K562 (cell line): ENCODE measurements at regions not wholly inside any gene's neighbourhood (a gene's known extent, or its start where the extent isn't known, plus 50 kb on each side); places are given as distances from the start of the nearest gene placed in this dataset.

Experiments
- ATAC-seq: fragments of 200-7000 bp; cut with Tn5 transposase; 3 replicates; pipeline ENCODE4 v1.9.1; 2020; ENCODE audit warnings: moderate library complexity
- BruUV-seq: library from RNA; stranded (reverse); fragments of 400-500 nt; replicated peaks from 2 replicates; lab custom pipeline; 2021; lab: Mats Ljungman, UMichigan
- CTCF ChIA-PET: fragments of 300-600 bp; formaldehyde crosslinking; extraction: SDS; loops from one replicate; lab custom pipeline; 2021; ENCODE audit warnings: low intra/inter-chr PET ratio; lab: Yijun Ruan, JAX
- POLR2A ChIA-PET: fragments of 300-600, 350-650 bp; sonication (Branson Sonifier 250); formaldehyde crosslinking; extraction: SDS; loops from one replicate; lab custom pipeline; 2021; ENCODE audit warnings: antibody characterized with exemption, inconsistent platforms; lab: Yijun Ruan, JAX
- DNase-seq, 4 experiments: peaks; one replicate each; pipeline versions ENCODE4 v3.0.0 to v3.0.0-alpha.2; 2011 to 2018; ENCODE audit warnings: low spot score in 3 of 4, mixed read lengths in 3 of 4; ENCODE audit errors: extremely low read depth in 1 of 4
- FAIRE-seq: peaks from 2 replicates; lab custom pipeline; 2011; peaks lifted over from hg19 to GRCh38; lab: Jason Lieb, UNC
- H2AFZ ChIP-seq: 2 replicates; pipeline ENCODE4 v1.6.0; 2011; ENCODE audit warnings: low read depth, low read length, control low read depth, inconsistent platforms
- H3K27ac ChIP-seq: fragments of 200-600 bp; 3 replicates; pipeline ENCODE4 v1.8.0; 2011; ENCODE audit warnings: low read depth, mild to moderate bottlenecking, control low read depth, inconsistent platforms, low read length, moderate library complexity, mixed read lengths; ENCODE audit errors: extremely low read depth
- H3K27me3 ChIP-seq, 2 experiments: fragments of 300-600 bp in 1 of 2; 2 replicates in 1 of 2; 3 replicates in 1 of 2; pipeline versions ENCODE4 v1.6.0 to v1.8.0; 2011; ENCODE audit warnings: inconsistent platforms in 2 of 2, low read length in 2 of 2, mild to moderate bottlenecking in 1 of 2, mixed read lengths in 1 of 2, moderate library complexity in 1 of 2; ENCODE audit not compliant: control insufficient read depth in 2 of 2, insufficient read depth in 2 of 2
- H3K36me3 ChIP-seq: fragments of 300-600 bp; 3 replicates; pipeline ENCODE4 v1.8.0; 2011; ENCODE audit warnings: mild to moderate bottlenecking, low read length, inconsistent platforms; ENCODE audit not compliant: control insufficient read depth, insufficient read depth
- H3K4me1 ChIP-seq, 2 experiments: fragments of 200-600 bp in 1 of 2; replicated peaks in 1 of 2; 2 replicates in 1 of 2; 3 replicates in 1 of 2; pipeline versions ENCODE4 v1.5.1 to v1.8.0; 2011; ENCODE audit warnings: inconsistent platforms in 2 of 2, low read length in 2 of 2, mild to moderate bottlenecking in 1 of 2, mixed read lengths in 1 of 2, moderate library complexity in 1 of 2; ENCODE audit not compliant: control insufficient read depth in 2 of 2, insufficient read depth in 2 of 2
- H3K4me2 ChIP-seq: 2 replicates; pipeline ENCODE4 v1.6.1; 2011; ENCODE audit warnings: low read length, control low read depth, inconsistent platforms, mixed read lengths; ENCODE audit not compliant: insufficient read depth
- H3K4me3 ChIP-seq: fragments of 200-600 bp; sonication (generic), shearing (Covaris generic); 2 replicates; pipeline ENCODE4 v1.5.1; 2016; ENCODE audit warnings: control low read depth, inconsistent platforms
- H3K79me2 ChIP-seq: fragments of 200-600 bp; 3 replicates; pipeline ENCODE4 v1.8.0; 2011; ENCODE audit warnings: low read length, inconsistent platforms; ENCODE audit not compliant: control insufficient read depth, insufficient read depth
- H3K9ac ChIP-seq, 2 experiments: 2 replicates each; pipeline versions ENCODE4 v1.6.0 to v1.6.1; 2011; ENCODE audit warnings: low read depth in 2 of 2, low read length in 2 of 2, control low read depth in 1 of 2, inconsistent platforms in 1 of 2, mild to moderate bottlenecking in 1 of 2, mixed read lengths in 1 of 2; ENCODE audit not compliant: insufficient read depth in 1 of 2
- H3K9me1 ChIP-seq: one replicate; pipeline ENCODE4 v1.6.0; 2011; ENCODE audit warnings: inconsistent platforms, mild to moderate bottlenecking, low read length, moderate library complexity; ENCODE audit not compliant: control insufficient read depth, insufficient read depth
- H3K9me3 ChIP-seq: replicated peaks from 2 replicates; pipeline ENCODE4 v1.5.1; 2011; ENCODE audit warnings: low read depth, low read length, inconsistent platforms; ENCODE audit not compliant: control insufficient read depth, insufficient read depth
- H4K20me1 ChIP-seq: replicated peaks from 2 replicates; pipeline ENCODE4 v1.6.1; 2011; ENCODE audit warnings: low read length, inconsistent platforms, mixed read lengths; ENCODE audit not compliant: control insufficient read depth, insufficient read depth
- CC2D1A ChIP-seq: fragments of 450-650 bp; IDR thresholded peaks from 2 replicates; pipeline ENCODE4 v1.6.1; 2017; ENCODE audit warnings: mild to moderate bottlenecking
- HDGF ChIP-seq: fragments of 450-650 bp; IDR thresholded peaks from 2 replicates; pipeline ENCODE4 v1.6.1; 2016
- MAZ ChIP-seq, 2 experiments: fragments of 450-650 bp in 1 of 2; sonication (generic) in 1 of 2; formaldehyde crosslinking; IDR thresholded peaks in 1 of 2; conservative IDR thresholded peaks in 1 of 2; 2 replicates each; pipeline versions ENCODE4 v1.4.0 to v1.5.0; 2020; ENCODE audit warnings: mild to moderate bottlenecking in 1 of 2, missing genetic modification reagents in 1 of 2
- NFRKB ChIP-seq: fragments of 450-650 bp; IDR thresholded peaks from 2 replicates; pipeline ENCODE4 v1.6.1; 2016; ENCODE audit warnings: low read depth
- RBM25 ChIP-seq: fragments of 200-400 bp; formaldehyde crosslinking; IDR thresholded peaks from 2 replicates; pipeline ENCODE4 v1.6.1; 2018; ENCODE audit warnings: low read length, low read depth, moderate library complexity; ENCODE audit not compliant: severe bottlenecking
- WHSC1 ChIP-seq: IDR thresholded peaks from one replicate; pipeline ENCODE4 v1.6.1; 2012; ENCODE audit warnings: low read length, control low read depth, inconsistent platforms
- ZNF551 ChIP-seq: fragments of 250-450 bp; sonication (Bioruptor Pico); IDR thresholded peaks from 2 replicates; pipeline ENCODE4 v1.5.0; 2021; ENCODE audit warnings: mild to moderate bottlenecking, moderate library complexity
- ZNF766 ChIP-seq: fragments of 200-800 bp; sonication (Bioruptor generic); conservative IDR thresholded peaks from 2 replicates; pipeline ENCODE4 v1.6.1; 2016; ENCODE audit warnings: missing genetic modification characterization, missing compliant biosample characterization
- ZSCAN32 ChIP-seq: fragments of 450-650 bp; formaldehyde crosslinking; IDR thresholded peaks from 2 replicates; pipeline ENCODE4 v1.4.0; 2020; ENCODE audit warnings: mild to moderate bottlenecking, moderate library complexity
- WGBS: fragments of 100-300 bp; shearing (Covaris generic); methylation state at CpG from one replicate; pipeline ENCODE4 v1.1.6; 2016; ENCODE audit warnings: low coverage, mixed read lengths; ENCODE audit not compliant: insufficient coverage; ENCODE audit errors: missing lambda C conversion rate; 5-methylcytosine and 5-hydroxymethylcytosine counted together
- in situ Hi-C: fragments of 300-500 bp; cut with MboI; formaldehyde crosslinking; loops from 4 replicates; pipeline ENCODE4 v1.15.0; 2018; ENCODE audit warnings: inconsistent platforms, mixed read lengths
- intact Hi-C: fragments of 100-400 bp; cut with micrococcal nuclease; formaldehyde crosslinking; loops from 2 replicates; pipeline ENCODE4 v1.14.2; 2022
- TF ChIP-seq, protein P1 (sequence below): sonication (generic); formaldehyde crosslinking; IDR thresholded peaks from 2 replicates; pipeline ENCODE4 v1.9.0; 2022; ENCODE audit warnings: mild to moderate bottlenecking, missing genetic modification reagents
- TF ChIP-seq, protein P2 (sequence below), 2 experiments: fragments of 450-650 bp in 1 of 2; sonication (generic) in 1 of 2; formaldehyde crosslinking in 1 of 2; IDR thresholded peaks; 2 replicates each; pipeline versions ENCODE4 v1.7.1 to v1.9.0; 2016 to 2022; ENCODE audit warnings: inconsistent platforms in 1 of 2, mild to moderate bottlenecking in 1 of 2, missing genetic modification reagents in 1 of 2

DNA sequence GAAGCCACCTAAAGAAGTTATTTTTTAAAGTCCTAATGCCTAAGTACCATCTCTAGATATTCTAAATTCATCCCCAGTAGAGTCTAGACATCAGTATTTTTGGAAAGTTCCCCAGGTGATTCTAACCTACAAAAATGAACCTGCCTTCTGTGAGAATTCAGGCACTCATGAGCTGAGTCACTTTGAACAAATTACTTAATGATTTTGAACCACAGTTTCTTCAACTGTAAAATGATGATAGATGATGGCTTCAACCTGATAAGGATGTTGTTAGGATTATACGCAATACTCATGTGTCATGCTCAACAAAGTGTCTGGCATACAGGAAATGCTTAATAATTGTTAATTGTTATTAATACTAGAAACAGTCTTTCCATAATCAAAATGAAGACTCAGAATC lies 82.8 kb upstream of the OR5AK2 start:
- Histone ChIP-seq H3K4me2 (no peak overlapping the region), H3K4me1 (no peaks in the 10 kb centered on the region), H3K27me3 (no peaks in the 10 kb centered on the region), H3K9ac (no peak overlapping the region), H3K4me3 (no peak overlapping the region), H3K79me2 (no peaks in the 10 kb centered on the region), H2AFZ (no peak overlapping the region), H4K20me1 (no peaks in the 10 kb centered on the region), H3K27ac (no peak overlapping the region), H3K9me1 (no peaks in the 10 kb centered on the region), H3K9me3 (no peaks in the 10 kb centered on the region), H3K36me3 (no peaks in the 10 kb centered on the region)
- BruUV-seq = no TSS peak
- intact Hi-C loops (no loop called here), in situ Hi-C loops (no loop called here)
- no peak for FAIRE-seq
- TF ChIP-seq, protein P1, sequence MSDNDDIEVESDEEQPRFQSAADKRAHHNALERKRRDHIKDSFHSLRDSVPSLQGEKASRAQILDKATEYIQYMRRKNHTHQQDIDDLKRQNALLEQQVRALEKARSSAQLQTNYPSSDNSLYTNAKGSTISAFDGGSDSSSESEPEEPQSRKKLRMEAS (CRISPR knock-in tag) = no peak
- TF ChIP-seq CC2D1A (no peak), NFRKB (no peak), MAZ (CRISPR knock-in tag; conservative IDR thresholded peaks at IDR 0.05 in 1 of 2, IDR thresholded peaks at IDR 0.05 in 1 of 2) (no peak), RBM25 (no peak), ZNF551 (no peak), WHSC1 (no peak), HDGF (no peak), ZNF766 (no peak), ZSCAN32 (no peak)
- TF ChIP-seq, protein P2, sequence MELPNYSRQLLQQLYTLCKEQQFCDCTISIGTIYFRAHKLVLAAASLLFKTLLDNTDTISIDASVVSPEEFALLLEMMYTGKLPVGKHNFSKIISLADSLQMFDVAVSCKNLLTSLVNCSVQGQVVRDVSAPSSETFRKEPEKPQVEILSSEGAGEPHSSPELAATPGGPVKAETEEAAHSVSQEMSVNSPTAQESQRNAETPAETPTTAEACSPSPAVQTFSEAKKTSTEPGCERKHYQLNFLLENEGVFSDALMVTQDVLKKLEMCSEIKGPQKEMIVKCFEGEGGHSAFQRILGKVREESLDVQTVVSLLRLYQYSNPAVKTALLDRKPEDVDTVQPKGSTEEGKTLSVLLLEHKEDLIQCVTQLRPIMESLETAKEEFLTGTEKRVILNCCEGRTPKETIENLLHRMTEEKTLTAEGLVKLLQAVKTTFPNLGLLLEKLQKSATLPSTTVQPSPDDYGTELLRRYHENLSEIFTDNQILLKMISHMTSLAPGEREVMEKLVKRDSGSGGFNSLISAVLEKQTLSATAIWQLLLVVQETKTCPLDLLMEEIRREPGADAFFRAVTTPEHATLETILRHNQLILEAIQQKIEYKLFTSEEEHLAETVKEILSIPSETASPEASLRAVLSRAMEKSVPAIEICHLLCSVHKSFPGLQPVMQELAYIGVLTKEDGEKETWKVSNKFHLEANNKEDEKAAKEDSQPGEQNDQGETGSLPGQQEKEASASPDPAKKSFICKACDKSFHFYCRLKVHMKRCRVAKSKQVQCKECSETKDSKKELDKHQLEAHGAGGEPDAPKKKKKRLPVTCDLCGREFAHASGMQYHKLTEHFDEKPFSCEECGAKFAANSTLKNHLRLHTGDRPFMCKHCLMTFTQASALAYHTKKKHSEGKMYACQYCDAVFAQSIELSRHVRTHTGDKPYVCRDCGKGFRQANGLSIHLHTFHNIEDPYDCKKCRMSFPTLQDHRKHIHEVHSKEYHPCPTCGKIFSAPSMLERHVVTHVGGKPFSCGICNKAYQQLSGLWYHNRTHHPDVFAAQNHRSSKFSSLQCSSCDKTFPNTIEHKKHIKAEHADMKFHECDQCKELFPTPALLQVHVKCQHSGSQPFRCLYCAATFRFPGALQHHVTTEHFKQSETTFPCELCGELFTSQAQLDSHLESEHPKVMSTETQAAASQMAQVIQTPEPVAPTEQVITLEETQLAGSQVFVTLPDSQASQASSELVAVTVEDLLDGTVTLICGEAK (IDR thresholded peaks at IDR 0.05) = no peak
- TF ChIP-seq, protein P2 (CRISPR knock-in tag; IDR thresholded peaks at IDR 0.05) = no peak
- ChIA-PET CTCF (no interaction called here), POLR2A (no interaction called here)
- no peak for DNase-seq
- ATAC-seq = no peak
- 0% methylated on average over 1 of the region's 1 CpG for WGBS
